Astrocyte (in vitro differentiated cells and primary cell): ENCODE measurements at regions not wholly inside any gene's neighbourhood (a gene's known extent, or its start where the extent isn't known, plus 50 kb on each side); places are given as distances from the start of the nearest gene placed in this dataset.

Source experiments
- DNase-seq: peaks from one replicate; pipeline ENCODE4 v3.0.0-alpha.2; 2010; ENCODE audit warnings: low read depth
- FAIRE-seq: peaks from 2 replicates; lab custom pipeline; 2011; peaks lifted over from hg19 to GRCh38; lab: Jason Lieb, UNC
- H2AFZ ChIP-seq: 2 replicates; pipeline ENCODE4 v1.6.0; 2012; ENCODE audit warnings: low read depth, low read length, inconsistent platforms
- H3K27ac ChIP-seq: 2 replicates; pipeline ENCODE4 v1.5.1; 2011; ENCODE audit warnings: low read depth, low read length, inconsistent platforms
- H3K27me3 ChIP-seq: 2 replicates; pipeline ENCODE4 v1.6.0; 2011; ENCODE audit warnings: low read length, inconsistent platforms; ENCODE audit not compliant: insufficient read depth
- H3K36me3 ChIP-seq: 2 replicates; pipeline ENCODE4 v1.5.1; 2011; ENCODE audit warnings: low read length, inconsistent platforms; ENCODE audit not compliant: insufficient read depth
- H3K4me1 ChIP-seq: 2 replicates; pipeline ENCODE4 v1.5.1; 2011; ENCODE audit warnings: low read length, inconsistent platforms; ENCODE audit not compliant: insufficient read depth
- H3K4me2 ChIP-seq: 2 replicates; pipeline ENCODE4 v1.6.0; 2012; ENCODE audit warnings: low read length, inconsistent platforms
- H3K4me3 ChIP-seq: 2 replicates; pipeline ENCODE4 v1.5.1; 2011; ENCODE audit warnings: low read depth, mild to moderate bottlenecking, low read length, inconsistent platforms; ENCODE audit not compliant: insufficient read depth
- H3K79me2 ChIP-seq: 2 replicates; pipeline ENCODE4 v1.6.0; 2012; ENCODE audit warnings: mild to moderate bottlenecking, low read length, inconsistent platforms; ENCODE audit not compliant: insufficient read depth
- H3K9ac ChIP-seq: 2 replicates; pipeline ENCODE4 v1.6.0; 2012; ENCODE audit warnings: mild to moderate bottlenecking, low read length, inconsistent platforms
- H3K9me3 ChIP-seq: 2 replicates; pipeline ENCODE4 v1.5.1; 2012; ENCODE audit warnings: low read depth, mild to moderate bottlenecking, low read length, inconsistent platforms; ENCODE audit not compliant: insufficient read depth
- H4K20me1 ChIP-seq: 2 replicates; pipeline ENCODE4 v1.6.0; 2012; ENCODE audit warnings: low read length, inconsistent platforms; ENCODE audit not compliant: insufficient read depth
- H3K27ac Mint-ChIP-seq: one replicate; pipeline ENCODE4 v1.8.0; 2021; ENCODE audit warnings: mild to moderate bottlenecking, mixed read lengths; ENCODE audit not compliant: unreplicated experiment
- H3K27me3 Mint-ChIP-seq: one replicate; pipeline ENCODE4 v1.8.0; 2021; ENCODE audit warnings: low read depth, mixed read lengths; ENCODE audit not compliant: unreplicated experiment
- H3K36me3 Mint-ChIP-seq: one replicate; pipeline ENCODE4 v1.8.0; 2021; ENCODE audit warnings: low read depth, mixed read lengths; ENCODE audit not compliant: unreplicated experiment
- H3K4me1 Mint-ChIP-seq: one replicate; pipeline ENCODE4 v1.8.0; 2021; ENCODE audit warnings: low read depth, mixed read lengths; ENCODE audit not compliant: unreplicated experiment
- H3K4me3 Mint-ChIP-seq: one replicate; pipeline ENCODE4 v1.8.0; 2021; ENCODE audit warnings: mild to moderate bottlenecking, moderate library complexity, mixed read lengths; ENCODE audit not compliant: unreplicated experiment
- H3K9me3 Mint-ChIP-seq: one replicate; pipeline ENCODE4 v1.8.0; 2021; ENCODE audit warnings: mild to moderate bottlenecking, mixed read lengths; ENCODE audit not compliant: unreplicated experiment
- EZH2 ChIP-seq: IDR thresholded peaks from 2 replicates; pipeline ENCODE4 v1.6.1; 2012; ENCODE audit warnings: mild to moderate bottlenecking, low read length, inconsistent platforms; ENCODE audit not compliant: insufficient read depth
- TF ChIP-seq, protein P1 (sequence below): IDR thresholded peaks from 2 replicates; pipeline ENCODE4 v1.5.1; 2011; ENCODE audit warnings: low read depth, mild to moderate bottlenecking, inconsistent platforms, low read length, moderate library complexity; ENCODE audit not compliant: insufficient read depth

DNA sequence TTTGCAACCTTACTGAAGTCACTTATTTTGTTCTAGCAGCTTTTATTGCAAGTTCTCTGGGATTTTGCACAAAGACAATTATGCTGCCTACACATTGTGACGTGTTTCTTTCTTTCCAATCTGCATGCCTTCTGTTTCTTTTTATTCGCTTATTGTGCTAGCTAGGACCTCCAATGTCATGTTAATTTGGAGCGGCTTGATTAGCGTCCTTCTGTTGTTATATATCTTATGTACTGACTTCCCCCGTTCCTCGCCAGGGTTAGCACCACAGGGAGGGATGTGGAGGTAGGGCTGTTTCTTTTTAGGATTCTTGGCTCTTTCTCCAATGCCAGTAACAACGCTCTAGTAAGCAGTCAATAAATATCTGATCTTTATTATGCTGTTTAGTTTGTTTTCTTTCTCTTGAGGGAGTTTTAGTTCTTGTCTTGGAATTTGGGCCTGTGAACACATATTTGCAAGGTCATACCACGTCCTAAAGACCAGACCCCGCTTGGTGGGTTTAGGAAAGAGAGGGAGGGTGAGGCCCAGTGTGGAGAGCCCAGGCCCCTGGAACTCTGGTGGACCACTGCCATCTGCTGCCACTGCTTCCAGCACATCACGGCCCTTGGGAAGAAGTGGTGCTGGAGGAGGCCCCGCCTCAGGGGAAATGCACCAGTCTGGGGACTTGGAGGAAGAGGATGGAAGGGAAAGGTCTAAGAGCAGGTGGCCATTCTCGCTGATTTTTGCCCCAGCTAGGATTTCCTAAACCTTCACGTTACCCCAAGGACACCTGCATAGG is 129.1 kb downstream of the TRIML1 start:
- Mint-ChIP-seq H3K27me3 (no peaks in the 10 kb centered on the region), H3K9me3 (no peaks in the 10 kb centered on the region), H3K27ac (no peak overlapping the region), H3K4me1 (peaks cover 7% of the 10 kb centered on the region), H3K4me3 (no peak overlapping the region), H3K36me3 (no peaks in the 10 kb centered on the region)
- Histone ChIP-seq H4K20me1 (no peaks in the 10 kb centered on the region), H2AFZ (no peak overlapping the region), H3K4me2 (no peak overlapping the region), H3K4me3 (no peak overlapping the region), H3K79me2 (no peaks in the 10 kb centered on the region), H3K27ac (no peak overlapping the region), H3K36me3 (no peaks in the 10 kb centered on the region), H3K9ac (no peak overlapping the region), H3K4me1 (no peaks in the 10 kb centered on the region), H3K9me3 (no peaks in the 10 kb centered on the region), H3K27me3 (no peaks in the 10 kb centered on the region)
- TF ChIP-seq EZH2: no peak
- TF ChIP-seq, protein P1, sequence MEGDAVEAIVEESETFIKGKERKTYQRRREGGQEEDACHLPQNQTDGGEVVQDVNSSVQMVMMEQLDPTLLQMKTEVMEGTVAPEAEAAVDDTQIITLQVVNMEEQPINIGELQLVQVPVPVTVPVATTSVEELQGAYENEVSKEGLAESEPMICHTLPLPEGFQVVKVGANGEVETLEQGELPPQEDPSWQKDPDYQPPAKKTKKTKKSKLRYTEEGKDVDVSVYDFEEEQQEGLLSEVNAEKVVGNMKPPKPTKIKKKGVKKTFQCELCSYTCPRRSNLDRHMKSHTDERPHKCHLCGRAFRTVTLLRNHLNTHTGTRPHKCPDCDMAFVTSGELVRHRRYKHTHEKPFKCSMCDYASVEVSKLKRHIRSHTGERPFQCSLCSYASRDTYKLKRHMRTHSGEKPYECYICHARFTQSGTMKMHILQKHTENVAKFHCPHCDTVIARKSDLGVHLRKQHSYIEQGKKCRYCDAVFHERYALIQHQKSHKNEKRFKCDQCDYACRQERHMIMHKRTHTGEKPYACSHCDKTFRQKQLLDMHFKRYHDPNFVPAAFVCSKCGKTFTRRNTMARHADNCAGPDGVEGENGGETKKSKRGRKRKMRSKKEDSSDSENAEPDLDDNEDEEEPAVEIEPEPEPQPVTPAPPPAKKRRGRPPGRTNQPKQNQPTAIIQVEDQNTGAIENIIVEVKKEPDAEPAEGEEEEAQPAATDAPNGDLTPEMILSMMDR: no peak
- no peak for FAIRE-seq
- no peak for DNase-seq

DNA sequence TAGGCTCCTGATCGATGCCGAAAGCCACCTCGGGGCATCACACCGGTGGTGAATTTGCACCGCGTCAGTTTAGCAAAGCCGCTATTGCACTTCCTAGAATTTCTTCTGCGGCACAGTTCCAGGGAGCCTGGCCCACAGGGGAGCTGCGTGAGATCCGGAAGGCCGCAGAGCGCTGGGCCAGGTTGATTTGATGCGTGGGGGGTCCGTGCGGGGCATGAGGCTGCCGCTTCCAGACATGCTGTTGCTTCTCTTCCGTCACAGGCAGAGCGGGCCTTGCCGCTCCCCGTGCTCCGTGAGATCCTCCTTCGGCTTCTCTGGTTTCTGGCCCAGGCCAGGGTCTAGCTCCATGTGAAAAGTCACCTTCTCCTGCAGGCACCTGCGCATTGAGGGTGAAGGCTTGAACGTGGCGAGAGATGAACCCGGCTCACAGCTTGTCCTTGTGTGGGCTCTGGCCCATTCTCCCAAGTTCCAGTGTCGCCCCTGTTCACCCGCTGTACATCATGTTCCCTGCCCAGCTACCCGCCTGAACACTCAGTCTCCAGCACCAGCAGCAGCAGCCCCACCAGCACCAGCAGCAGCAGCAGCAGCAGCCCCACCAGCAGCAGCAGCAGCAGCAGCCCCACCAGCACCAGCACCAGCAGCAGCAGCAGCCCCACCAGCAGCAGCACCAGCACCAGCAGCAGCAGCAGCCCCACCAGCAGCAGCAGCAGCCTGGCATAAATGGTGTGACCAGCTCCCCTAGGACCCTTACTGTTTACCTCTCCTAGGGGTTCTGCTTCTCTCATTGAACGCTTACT is 131.2 kb downstream of the TRIML1 start:
- no peak overlapping the region for H3K27ac Mint-ChIP-seq
- DNase-seq: no peak
- H3K4me1 Mint-ChIP-seq: peaks cover 7% of the 10 kb centered on the region
- no peaks in the 10 kb centered on the region for H3K36me3 Mint-ChIP-seq
- H2AFZ ChIP-seq: no peak overlapping the region
- H3K9me3 ChIP-seq: no peaks in the 10 kb centered on the region
- H3K27me3 Mint-ChIP-seq: no peaks in the 10 kb centered on the region
- H3K4me2 ChIP-seq: no peak overlapping the region
- H3K4me3 ChIP-seq: no peak overlapping the region
- no peak overlapping the region for H3K4me3 Mint-ChIP-seq
- H3K9ac ChIP-seq: no peak overlapping the region
- H3K27ac ChIP-seq: no peak overlapping the region
- H3K4me1 ChIP-seq: no peaks in the 10 kb centered on the region
- H3K36me3 ChIP-seq: no peaks in the 10 kb centered on the region
- FAIRE-seq: no peak
- H3K27me3 ChIP-seq: no peaks in the 10 kb centered on the region
- no peaks in the 10 kb centered on the region for H3K9me3 Mint-ChIP-seq
- H4K20me1 ChIP-seq: no peaks in the 10 kb centered on the region
- no peaks in the 10 kb centered on the region for H3K79me2 ChIP-seq
- TF ChIP-seq, protein P1: no peak
- no peak for TF ChIP-seq EZH2
